ENCODE measurements at regions not wholly inside any gene's neighbourhood (a gene's known extent, or its start where the extent isn't known, plus 50 kb on each side); places are given as distances from the start of the nearest gene placed in this dataset.

DNA sequence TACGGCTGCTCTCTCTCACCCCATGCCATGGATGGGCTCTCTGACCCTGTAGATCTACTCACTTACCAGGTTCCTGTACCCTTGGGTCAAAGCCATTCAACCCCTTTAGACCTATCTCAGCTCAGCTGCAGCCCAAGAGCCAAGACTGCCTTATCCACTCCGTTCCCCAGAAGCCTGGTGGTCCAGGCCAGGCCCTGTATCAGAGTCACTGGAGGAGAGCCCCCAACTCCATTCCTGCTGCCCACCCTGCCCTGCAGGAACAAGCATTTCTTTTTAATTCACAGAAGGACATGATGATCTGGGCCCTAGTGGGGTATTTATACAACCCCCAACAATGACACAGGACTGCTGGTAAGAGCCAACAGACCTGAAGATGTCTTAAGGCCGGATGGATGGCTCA is 76.8 kb downstream of the AIPL1 start:
- TF ChIP-seq, protein P1, sequence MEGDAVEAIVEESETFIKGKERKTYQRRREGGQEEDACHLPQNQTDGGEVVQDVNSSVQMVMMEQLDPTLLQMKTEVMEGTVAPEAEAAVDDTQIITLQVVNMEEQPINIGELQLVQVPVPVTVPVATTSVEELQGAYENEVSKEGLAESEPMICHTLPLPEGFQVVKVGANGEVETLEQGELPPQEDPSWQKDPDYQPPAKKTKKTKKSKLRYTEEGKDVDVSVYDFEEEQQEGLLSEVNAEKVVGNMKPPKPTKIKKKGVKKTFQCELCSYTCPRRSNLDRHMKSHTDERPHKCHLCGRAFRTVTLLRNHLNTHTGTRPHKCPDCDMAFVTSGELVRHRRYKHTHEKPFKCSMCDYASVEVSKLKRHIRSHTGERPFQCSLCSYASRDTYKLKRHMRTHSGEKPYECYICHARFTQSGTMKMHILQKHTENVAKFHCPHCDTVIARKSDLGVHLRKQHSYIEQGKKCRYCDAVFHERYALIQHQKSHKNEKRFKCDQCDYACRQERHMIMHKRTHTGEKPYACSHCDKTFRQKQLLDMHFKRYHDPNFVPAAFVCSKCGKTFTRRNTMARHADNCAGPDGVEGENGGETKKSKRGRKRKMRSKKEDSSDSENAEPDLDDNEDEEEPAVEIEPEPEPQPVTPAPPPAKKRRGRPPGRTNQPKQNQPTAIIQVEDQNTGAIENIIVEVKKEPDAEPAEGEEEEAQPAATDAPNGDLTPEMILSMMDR (IDR thresholded peaks at IDR 0.05; ENCODE audit: poor library complexity), result no peak
- TF ChIP-seq EZH2 (IDR thresholded peaks at IDR 0.05; ENCODE audit: borderline replicate concordance), result no peak
- no peak for TF ChIP-seq EZH2phosphoT487 (IDR thresholded peaks at IDR 0.05; ENCODE audit: low read depth, severe bottlenecking, unreplicated experiment)
